Vagina (tissue), 2 donors: ENCODE measurements at regions not wholly inside any gene's neighbourhood (a gene's known extent, or its start where the extent isn't known, plus 50 kb on each side); places are given as distances from the start of the nearest gene placed in this dataset.

Experiments used
- POLR2A ChIP-seq, 2 donors: fragments of 450-650 bp; IDR thresholded peaks; one replicate each; pipeline ENCODE4 v1.6.1; 2017; ENCODE audit warnings: antibody characterized with exemption in 2 of 2, mild to moderate bottlenecking in 2 of 2, moderate library complexity in 2 of 2
- TF ChIP-seq, protein P1 (sequence below), 3 experiments: fragments of 450-650 bp in 2 of 3; fragments of 200-600 bp in 1 of 3; sonication (generic) in 1 of 3; IDR thresholded peaks; one replicate each; pipeline ENCODE4 v1.5.1; 2017 to 2019; ENCODE audit warnings: antibody characterized with exemption in 3 of 3, mild to moderate bottlenecking in 2 of 3, moderate library complexity in 2 of 3

GRCh38 chr15:53847745-53848144 lies 88.3 kb upstream of the WDR72 start:
- no peak for TF ChIP-seq POLR2A (IDR thresholded peaks at IDR 0.05)
- TF ChIP-seq, protein P1, sequence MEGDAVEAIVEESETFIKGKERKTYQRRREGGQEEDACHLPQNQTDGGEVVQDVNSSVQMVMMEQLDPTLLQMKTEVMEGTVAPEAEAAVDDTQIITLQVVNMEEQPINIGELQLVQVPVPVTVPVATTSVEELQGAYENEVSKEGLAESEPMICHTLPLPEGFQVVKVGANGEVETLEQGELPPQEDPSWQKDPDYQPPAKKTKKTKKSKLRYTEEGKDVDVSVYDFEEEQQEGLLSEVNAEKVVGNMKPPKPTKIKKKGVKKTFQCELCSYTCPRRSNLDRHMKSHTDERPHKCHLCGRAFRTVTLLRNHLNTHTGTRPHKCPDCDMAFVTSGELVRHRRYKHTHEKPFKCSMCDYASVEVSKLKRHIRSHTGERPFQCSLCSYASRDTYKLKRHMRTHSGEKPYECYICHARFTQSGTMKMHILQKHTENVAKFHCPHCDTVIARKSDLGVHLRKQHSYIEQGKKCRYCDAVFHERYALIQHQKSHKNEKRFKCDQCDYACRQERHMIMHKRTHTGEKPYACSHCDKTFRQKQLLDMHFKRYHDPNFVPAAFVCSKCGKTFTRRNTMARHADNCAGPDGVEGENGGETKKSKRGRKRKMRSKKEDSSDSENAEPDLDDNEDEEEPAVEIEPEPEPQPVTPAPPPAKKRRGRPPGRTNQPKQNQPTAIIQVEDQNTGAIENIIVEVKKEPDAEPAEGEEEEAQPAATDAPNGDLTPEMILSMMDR (IDR thresholded peaks at IDR 0.05) = no peak
